ENCODE measurements at regions not wholly inside any gene's neighbourhood (a gene's known extent, or its start where the extent isn't known, plus 50 kb on each side); places are given as distances from the start of the nearest gene placed in this dataset.
"Not testable (repeated sequence)": the region's sequence is repeated elsewhere in the genome, so short reads cannot be mapped to it uniquely, and the experiment has no call there.

GRCh38 chr11:59008947-59009346, 69.7 kb downstream of the GLYATL1 start:
- no peak for DNase-seq (ENCODE audit: low spot score)

- no peak for DNase-seq (ENCODE audit: low spot score)
These were observed 70.4 kb downstream of the GLYATL1 start for GRCh38 chr11:59009661-59010060.

- DNase-seq (ENCODE audit: low spot score) = no peak
These were observed 71.4 kb downstream of the GLYATL1 start for GRCh38 chr11:59010708-59011107.

DNA sequence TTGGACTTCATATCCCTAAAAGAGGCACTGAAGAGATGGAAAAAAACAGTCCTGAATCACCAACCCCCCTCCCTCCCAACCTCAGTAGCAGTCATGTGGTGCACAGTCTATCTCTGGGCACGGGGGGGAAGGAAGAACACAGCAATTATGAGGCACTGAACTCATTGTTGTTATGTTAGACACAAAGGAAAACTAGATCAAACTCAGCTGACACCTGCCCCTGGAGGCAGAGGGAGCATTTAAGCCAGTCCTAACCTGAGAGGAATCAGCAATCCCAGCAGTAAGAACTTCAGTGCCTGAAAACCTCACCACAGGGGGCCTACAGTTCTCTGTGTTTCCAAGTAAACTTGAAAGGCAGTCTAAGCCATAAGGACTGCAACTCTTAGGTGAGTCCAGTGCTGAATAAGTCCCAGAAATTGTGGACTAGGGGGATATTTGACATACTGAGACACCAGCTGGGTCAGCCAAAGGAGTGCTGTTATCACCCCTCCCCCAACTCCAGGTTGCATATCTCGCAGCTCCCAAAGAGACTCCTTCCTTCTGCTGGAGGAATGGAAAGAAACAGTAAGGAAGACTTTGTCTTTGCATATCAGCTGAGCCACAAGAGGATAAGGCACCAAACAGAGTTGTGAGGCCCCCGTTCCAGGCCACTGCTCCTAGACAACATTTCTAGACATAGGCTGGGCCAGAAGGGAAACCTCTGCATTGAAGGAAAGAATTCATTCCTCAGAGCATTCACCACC, 72.5 kb downstream of the GLYATL1 start:
- DNase-seq (ENCODE audit: low spot score) = no peak

DNA sequence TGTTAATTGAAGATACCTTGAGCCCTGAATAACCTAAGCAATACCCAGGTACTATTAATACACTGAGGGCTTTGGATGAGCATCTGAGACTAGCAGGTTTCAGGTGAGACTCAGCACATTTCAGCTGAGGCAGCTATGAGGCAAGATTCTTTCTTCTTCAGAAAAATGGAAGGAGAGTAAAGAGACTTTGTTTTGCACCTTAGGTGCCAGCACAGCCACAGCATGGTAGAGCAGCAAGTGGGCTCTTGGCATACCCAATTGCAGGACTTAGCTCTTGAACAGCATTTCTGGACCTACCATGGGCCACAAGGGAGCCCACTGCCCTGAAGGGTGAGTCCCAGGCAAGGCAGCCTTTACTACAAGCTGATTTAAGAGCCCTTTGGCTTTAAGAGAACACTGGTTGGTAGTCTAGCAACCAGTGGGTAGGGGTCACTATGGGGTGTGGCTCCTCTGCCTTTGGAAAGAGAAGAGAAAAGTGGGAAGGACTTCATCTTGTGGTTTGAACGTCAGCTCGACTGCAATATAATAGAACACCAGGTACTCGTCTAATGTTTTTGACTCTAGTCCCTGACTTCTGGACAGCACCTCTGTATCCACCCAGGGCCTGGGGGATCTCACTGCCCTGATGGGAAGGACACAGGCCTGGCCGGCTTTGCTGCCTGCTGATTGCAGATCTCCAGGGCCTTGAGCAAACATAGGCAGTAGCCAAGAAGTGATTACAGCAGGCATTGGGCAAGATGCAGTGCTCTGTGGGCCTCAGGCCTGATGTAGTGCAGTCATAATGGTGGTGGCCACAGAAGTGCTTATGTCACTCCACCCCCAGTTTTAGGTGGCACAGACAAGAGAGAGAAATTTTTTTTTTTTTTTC, 73.3 kb downstream of the GLYATL1 start:
- no peak for DNase-seq (ENCODE audit: low spot score)

GRCh38 chr11:59025097-59025496, 61.0 kb upstream of the GLYATL1B start:
- peak; percentile 20 for DNase-seq (ENCODE audit: low spot score)

GRCh38 chr11:59028105-59028504, 58.0 kb upstream of the GLYATL1B start:
- DNase-seq (ENCODE audit: low spot score) = no peak

DNA sequence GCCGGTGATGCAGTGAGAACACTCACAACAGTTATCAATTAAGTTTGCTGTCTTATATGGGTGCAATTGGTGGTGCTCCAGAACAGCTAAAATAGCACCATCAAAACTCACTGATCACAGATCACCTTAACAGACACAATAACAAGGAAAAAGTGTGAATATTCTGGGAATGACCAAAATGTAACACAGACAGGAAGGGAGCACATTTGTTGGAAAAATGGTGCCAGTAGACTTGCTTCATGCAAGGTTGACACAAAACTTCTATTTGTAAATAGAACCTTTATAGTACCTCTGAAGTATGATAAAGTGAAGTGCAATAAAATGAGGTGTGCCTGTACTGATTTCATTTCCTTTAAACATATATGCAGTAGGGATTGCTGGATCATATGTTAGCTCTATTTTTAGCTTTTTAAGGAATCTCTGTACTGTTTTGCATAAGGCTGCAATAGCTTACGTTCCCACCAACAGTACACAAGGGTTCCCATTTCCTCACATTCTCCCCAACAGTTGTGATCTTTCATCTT, 56.7 kb upstream of the GLYATL1B start:
- DNase-seq (ENCODE audit: low spot score) = no peak

GRCh38 chr11:59030037-59030436, 56.1 kb upstream of the GLYATL1B start:
- no peak for DNase-seq (ENCODE audit: low spot score)

- DNase-seq (ENCODE audit: low spot score) = not testable (repeated sequence)
These were observed 54.4 kb upstream of the GLYATL1B start for GRCh38 chr11:59031746-59032145.
